ENCODE measurements at regions not wholly inside any gene's neighbourhood (a gene's known extent, or its start where the extent isn't known, plus 50 kb on each side); places are given as distances from the start of the nearest gene placed in this dataset.

DNA sequence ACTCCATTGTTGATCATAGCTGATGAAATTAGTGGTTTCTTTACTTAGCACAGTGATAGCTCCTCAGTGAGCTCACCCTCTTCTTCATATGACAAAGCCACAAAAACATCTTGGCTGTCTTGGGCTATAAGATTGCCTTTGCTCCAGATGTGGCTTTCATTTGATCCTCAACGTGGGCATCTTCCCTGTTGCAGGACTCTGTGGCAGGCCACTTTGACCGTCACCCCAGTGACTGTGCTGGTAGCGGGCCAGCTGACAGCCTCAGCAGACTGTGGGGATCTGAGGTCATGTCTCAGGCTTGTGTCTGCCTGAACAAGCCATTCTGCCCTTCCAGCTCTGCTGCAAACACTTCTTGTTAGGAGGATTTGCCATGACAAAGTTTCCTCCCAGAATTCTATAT, 422.2 kb downstream of the NR2F1-AS1 start:
- no peak for FAIRE-seq

DNA sequence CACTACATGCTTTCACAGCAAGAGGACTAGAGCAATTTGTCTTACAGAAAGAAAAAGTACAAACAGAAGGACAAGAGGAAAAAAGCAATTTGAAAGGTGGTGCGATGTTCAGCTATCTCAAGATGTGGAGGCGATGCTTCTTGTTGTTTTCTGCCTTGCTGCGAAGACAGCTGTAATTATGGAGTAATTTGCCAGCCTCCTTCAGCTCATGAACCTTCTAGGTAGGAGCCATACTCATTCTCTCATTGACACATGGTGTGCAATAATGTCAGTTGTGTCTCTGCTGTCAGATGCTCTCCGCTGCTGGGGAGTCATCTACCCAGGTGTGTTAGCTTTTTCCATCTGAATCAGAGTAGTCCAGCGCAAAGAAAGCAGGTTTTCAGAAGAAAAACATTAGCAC, 424.5 kb downstream of the NR2F1-AS1 start:
- no peak for FAIRE-seq

DNA sequence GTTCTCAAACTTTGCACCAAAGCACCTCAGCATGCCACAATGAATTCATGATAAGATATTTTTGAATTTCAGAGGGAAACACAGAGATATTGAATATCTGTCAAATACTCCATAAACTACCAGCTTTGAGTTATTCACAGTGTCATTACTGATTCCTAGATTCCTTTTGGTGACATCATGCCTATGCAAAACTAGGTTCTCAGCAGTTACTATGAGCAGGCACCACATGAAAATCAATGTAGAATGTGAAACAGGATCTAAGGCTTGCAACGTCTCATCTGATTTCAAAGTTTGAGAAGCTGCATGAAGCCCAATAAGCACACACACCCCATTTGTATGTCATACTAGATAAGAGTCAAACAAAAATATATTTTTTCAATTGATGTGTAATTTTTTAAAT, 426.5 kb downstream of the NR2F1-AS1 start:
- no peak for FAIRE-seq

DNA sequence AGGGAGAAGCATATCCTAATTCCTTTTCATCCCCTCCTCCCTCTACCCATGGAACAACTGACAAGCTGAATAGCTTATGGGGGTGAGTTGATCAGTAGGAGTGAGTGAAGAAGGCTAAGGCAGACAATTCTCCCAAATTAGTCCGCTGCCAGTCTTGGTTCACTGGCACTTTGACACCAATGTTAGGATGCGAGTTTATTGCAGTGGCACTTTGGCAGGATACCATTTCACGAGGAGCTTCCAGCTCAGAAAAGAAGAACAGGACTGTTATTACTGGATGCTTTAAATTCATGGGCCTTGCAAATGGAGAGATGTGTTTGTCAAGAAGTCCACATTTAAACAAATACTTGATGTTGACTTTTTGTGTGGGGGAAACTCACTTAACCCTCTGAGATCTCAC, 427.6 kb downstream of the NR2F1-AS1 start:
- FAIRE-seq = no peak

DNA sequence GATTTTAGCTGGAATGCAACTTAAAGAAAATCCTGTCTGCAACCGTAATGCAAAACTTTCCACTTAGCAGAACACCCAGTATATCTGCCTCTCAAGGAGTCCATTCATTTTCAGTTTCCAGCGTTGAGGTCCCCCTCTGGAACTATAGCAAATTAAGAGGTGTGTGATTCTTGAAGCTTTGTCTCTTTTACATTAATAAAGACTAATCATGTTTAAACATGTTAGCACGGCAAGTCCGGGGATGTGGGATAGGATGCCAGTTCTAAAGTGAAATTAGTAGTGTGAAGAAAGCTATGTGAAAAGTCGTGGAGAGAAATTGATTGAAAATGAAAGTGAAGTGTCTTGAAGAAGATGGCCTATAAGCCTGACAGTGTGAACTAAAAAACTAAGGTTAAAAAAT, 429.1 kb downstream of the NR2F1-AS1 start:
- no peak for FAIRE-seq

DNA sequence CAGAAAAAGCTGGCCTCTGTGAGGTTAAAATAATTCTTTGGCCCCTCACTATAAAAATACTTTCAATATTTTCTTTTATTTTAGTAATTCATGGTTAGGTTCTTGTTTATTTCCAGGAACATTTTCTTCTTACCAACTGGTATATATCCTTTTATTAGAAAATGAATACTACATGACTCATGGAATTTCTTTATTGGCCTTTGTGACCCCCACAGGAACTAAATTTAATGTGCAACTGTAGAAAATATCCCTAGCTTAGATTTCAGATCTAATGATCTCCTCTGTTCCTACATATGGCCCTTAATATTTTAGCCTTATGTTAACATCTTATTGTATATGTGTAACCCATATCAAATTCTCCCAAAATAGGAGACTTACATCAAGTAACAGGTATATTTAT, 429.9 kb downstream of the NR2F1-AS1 start:
- peak; percentile 13 for FAIRE-seq

DNA sequence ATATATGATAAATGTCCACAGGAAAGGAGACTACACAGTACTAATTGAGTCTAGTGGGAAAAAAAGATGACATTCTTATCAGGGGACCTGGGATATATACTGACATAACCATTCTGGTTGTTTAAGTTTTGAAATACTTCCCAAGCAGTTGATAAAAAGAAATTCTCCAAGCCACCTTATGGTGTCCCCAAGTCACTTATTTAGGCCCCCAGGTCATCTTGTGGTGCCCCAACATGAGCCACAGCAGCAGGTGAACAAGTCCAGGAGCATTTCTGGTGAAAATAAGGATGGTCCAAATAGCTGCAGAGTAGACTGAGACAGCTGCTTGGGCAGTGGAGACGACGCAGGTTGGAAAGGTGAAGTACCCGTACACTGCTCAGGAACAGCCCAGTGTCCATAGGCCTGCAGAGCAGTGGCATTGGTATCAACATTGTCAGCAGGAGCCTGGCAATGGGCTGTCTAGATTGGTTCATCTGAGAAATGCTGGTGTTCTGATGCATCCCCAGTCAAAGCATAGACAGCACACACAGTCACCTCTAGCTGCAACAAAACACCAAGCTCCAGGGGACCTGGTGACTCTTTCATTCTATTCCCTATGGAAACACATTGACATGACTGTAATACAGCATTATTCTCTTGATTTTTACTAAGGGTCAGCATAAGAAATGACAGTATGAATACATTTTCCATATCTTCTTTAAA, 430.6 kb downstream of the NR2F1-AS1 start:
- no peak for FAIRE-seq

DNA sequence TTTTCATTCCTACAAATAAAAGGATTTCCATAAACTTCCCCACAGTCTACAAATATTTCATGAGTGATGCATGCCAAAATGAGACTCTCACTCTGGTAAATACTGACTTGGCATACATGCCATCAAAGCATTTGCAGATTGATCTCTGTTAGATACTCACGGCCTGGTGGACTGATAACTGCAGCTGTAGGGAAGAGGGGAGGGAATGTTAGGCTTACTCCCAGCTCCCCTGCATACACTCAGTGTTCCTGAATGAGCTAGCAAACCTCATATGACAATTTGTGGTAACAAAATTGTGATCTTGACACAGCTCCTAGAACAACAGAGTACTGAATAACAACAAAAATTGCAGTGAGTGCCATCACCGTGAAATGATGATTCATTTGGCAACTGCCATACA, 435.3 kb downstream of the NR2F1-AS1 start:
- FAIRE-seq = no peak

DNA sequence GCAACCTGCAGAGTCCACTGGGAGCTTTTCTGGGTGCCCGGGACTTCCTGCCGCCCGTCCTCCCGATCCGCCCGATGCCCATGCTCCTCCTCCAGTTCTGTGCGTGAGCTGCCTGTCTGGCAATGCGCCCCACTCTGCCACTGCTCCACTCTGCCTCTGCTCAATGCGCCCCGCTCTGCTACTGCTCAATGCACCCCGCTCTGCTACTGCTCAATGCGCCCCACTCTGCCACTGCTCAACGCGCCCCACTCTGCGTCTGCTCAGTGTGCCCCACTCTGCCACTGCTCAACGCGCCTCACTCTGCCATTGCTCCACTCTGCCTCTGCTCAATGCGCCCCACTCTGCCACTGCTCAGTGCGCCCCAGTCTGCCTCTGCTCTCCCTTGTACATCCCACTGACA, 436.0 kb downstream of the NR2F1-AS1 start:
- no peak for FAIRE-seq

DNA sequence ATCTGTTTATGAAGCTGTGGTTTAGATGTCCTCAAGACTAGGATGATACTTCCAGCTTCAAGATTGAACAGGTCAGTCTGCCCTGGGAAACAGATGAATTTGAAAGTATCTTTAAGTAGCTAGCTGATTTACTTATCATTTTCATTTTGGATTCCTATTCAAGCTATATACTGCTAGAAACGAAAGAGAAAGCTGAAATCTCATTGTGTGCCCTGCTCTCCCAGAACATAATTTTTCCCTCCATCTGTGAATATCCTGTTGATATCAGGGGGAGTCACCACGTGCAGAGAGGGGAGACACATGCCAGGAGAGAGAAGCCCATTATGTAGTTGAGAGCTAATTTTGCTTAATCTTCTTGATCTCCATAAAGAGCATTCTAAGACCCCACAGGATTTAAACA, 439.1 kb downstream of the NR2F1-AS1 start:
- FAIRE-seq = no peak

DNA sequence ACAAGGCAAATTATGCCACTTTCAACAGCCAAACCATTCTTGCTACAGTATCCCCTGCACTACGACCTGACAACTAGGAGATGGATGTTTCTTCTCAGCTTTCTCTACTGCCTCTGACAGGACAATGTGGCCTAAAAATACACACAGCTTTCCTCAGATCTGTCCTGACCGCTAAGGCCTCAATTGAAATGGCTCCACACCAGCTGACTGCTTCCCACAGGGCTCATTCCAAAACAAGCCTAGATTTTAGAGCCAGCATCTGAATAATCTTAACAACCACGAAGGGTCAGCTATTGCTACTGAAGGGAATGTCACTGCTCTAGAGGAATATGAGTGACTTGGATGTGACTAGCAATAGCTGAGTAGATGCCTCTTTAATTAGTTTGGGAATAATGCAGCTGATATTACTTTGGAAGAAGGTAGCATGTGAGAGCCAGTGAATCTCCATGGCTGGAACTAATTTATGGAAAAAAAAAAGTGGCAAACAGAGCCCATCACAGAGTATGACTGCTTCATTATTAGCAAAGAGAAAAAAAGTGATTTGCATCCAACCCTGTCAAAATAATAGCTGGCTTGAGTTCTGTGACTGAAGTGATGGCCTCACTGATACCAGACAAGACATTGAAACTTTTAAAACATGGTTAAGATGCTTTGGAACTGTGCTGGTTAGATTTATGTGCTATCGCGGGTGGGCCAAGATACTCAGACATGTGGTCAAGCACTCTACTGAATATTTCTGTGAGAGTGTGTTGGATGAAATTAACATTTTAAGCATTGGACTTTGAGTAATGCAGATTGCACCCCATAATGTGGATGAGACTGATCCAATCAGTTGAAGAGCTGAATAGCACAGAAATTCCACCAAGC, 450.2 kb downstream of the NR2F1-AS1 start:
- no peak for FAIRE-seq

DNA sequence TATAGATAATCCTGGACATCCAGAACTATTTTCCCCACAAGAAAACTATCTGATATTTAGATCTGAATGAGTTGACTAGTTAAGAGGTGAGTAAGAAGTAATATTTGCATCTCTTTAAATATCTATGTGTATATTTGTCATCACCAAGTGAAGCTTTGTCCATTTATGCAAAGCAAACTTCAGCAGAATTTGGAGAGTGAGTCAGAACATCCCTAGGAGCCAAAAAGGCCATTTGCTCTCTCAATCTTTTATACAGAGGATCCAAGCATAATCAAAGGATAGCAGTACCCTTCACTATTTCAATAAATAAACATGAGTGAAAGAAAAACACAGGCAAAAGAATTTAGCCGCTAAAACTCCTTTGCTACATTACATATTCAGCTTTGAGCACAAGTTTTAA, 454.4 kb downstream of the NR2F1-AS1 start:
- no peak for FAIRE-seq

DNA sequence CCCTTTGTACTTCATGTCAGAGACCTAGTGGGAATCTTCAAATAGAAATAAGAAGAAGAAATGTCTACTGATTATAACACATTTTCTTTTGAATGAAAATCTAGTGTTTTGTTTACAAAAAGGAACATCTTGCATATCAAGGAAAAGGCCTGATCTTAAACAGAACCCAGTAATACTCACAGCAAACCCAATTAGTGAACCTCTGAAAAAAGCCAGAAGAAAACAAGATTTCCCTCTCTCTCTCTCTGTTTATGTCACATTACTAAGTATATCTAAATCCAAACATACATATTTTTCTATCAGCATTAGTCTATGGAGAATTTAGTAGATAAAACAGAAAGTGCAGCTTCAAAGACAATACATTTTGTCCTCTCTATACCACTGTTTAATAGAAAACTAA, 457.9 kb downstream of the NR2F1-AS1 start:
- FAIRE-seq = no peak

DNA sequence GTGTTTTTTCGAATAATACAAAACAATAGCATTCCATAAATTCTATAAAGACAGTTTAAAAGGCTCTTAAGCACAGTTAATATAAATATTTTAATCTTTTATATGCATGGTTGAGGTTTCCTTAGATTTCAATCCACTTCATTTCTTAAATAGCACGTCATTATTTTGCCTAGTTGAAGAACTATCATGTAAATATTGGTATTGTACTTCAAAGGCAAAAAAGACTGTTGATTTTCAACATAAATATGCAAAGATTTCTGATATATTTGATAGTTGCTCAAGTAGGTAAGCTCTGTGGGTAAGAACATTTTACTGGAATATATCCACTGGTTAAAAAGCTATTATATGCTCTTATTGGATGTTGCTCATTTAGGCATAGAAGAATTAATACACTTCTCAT, 458.6 kb downstream of the NR2F1-AS1 start:
- FAIRE-seq = no peak

DNA sequence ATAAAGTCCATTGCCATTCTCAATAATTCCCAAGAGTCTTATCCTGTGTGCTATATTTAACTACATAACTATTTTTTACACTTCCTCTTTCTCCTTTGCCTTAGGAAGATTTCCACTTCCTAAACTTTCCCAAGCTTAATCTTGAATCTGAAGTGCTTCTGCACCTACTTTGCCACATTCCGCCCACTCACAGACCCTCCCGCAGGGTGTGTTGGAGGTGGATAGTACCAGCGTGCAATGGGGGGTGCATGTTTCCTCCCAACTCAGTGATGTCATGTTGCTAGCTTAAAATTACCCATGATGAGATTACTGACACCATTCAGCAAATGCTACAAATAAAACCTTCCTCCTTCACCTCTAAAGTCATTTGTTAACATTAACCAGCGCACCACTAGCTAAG, 460.2 kb downstream of the NR2F1-AS1 start:
- FAIRE-seq = no peak

DNA sequence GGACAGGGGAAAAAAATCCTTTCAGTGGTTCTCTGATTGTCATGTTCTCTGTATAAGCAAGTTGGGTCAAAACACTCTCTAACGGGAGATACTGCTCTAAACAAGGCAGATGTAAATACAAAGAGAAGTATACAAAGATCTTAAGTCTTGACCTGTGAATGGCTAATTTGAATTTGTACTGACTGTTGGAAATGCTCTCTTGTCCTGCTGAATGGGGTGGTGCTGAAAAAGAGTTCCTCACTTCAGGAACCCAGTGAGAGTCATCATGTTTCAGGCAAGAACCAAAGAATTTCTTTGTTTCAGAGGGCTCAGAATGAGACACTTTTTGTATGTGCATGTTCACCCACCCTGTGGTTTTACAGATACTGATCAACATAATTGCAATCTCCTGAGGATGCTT, 461.0 kb downstream of the NR2F1-AS1 start:
- no peak for FAIRE-seq

DNA sequence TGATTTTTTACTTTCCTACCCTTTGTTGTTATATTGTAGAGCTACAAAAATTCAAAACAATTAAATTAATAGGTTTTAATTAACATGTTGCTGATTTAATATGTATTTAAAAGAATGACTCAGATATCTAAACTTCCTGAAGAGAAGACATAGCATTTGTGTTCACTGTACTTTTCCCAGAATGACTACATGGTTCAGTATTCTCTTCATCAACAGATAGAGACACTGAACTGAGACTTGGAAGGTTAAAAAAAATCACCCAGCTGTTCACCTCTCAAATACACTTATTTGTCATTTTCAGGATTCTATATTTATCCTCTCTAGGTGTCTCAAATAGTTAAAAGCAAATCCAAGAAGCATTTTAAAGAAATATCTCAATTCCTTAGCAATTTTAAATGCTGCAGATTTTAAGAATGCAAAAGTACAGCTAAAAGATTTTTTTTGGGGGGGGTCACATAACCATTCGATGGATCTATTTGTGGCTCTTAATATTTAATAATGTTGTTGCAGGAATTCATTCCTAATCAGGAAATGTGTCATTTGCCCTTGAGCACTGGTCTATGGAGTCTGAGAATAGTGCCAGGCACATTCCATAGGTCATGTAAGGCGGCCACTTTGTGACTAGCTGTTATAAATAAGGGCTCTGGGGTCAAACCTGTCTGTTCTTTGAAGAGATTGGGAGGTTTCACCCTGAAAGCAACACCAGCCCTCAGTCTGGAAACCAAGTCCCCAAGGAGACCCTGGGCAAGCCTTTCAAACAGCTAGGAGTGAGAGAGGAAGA, 463.1 kb downstream of the NR2F1-AS1 start:
- peak; percentile 72 for FAIRE-seq

DNA sequence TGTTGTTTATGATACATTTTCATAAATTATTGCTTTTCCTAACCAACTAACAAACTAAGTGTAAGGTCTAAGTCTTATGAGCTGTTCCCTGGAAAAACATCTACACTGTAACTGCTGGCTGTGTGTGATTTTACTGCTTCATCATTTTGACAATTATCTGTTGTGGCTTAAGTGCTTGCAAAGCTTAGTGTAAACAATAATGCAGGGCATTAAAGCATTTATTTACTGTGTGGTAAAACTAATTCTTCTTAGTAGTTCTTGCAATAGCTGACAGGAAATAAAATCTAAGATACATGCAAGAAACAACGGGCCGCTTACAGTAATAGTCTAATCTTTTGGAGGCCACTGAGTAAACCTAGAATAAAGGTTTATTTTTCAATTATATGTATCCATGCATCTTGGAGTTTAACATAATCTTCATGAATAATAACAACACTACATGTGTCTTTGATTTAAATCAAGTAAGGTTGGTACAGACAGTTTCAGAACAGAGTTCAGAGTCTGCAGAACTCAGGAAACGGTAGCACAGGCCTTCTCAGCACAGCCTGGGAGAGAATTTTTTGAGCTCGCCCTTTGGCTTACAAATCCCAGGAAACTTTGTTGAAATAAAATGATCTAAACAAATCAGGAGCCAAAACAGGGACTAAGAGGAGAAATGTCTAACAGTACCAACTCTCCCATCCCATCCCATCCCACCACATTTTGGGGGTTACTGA, 473.1 kb downstream of the NR2F1-AS1 start:
- FAIRE-seq = no peak

DNA sequence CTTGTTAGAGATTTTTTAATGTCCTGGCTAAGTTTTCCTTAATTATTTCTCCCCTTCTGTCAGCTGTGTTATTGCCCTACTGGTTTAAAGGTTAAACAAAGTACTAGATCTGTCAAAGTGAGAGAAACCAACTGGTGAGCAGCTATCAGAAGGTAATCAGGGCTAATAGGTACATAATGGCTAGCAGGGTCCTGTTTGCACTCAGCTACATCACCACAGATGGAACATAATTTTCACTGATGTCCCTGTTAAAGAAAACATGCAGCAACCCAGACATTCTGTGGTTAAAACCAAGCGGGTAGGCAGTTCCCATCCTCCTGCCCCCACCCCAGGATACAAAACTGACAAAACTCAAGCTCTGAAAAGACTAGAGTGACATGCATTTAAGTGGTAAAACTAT, 473.9 kb downstream of the NR2F1-AS1 start:
- no peak for FAIRE-seq

DNA sequence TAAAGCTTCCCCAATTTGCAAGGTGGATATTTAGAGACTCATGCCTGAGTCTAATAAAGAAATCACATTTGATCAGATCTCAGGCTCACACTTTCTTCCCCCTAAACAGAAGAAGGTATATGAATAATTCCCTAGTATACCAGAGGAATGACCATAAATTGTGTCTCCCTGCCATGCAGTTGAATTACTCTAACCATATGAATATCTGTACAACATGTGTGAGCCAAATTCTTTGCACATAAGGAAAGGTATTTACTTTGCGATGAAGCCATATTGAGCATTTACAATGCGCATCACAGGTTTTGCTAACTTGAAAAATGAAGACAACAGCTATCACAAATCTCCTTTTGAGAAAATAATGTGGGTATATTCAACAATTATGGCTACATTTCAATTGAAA, 479.4 kb downstream of the NR2F1-AS1 start:
- no peak for FAIRE-seq

DNA sequence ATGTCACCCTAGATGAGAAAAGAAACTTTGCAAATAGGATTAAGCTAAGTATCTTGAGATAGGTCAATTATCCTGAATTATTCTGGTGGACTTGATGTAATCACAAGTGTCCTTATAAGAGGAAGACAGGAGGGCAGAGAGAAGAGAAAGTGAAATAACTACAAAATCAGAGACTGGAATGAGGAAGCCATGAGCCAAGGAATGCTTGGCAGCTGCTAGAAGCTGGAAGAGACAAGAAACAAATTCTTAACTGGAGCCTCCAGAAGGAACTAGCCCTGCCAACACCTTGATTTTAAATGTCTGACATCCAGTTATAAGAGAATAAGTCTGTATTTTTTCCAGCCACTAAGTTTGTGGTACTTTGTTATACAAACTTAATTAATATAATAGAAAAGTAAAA, 480.0 kb downstream of the NR2F1-AS1 start:
- no peak for FAIRE-seq

DNA sequence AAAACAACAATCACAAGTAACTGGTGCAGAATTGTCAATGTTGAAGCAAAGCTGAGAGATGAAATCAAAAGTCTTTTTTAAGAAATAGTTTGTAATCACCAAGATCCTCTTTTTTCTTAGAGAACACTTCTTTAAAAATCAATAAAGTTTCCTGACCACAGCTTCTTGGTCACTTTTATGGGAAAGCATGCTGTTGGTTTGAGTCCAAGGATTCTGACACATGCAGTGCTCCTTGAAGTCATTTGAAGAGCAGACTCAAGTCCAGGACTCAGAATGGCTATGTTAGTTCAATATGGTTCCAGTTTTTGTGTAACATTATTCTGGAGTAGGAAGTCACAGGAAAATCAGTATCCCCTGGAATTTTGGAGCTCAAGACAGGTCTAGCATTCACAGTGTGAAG, 480.6 kb downstream of the NR2F1-AS1 start:
- FAIRE-seq = no peak

DNA sequence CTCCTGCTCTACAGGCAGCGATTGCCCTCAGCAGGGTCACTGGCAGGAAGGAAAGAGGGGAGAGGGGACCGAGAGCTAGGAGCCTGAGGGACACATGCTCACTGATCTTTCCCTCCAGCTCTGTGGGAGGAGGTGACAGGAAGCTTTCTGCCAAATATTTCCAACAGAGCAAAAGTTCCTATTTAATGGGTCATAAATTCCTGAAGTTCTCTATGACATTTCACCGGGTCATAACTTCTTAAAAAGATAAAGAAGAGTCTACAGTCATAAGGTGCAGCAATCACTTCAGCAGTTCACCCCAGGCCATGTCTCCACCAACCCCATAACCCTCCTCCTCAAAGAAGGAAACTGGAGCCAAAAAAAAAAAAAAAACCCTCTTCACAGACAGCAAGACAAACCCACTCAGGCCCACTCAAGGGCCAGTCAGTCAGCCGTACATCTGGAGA, 481.1 kb downstream of the NR2F1-AS1 start:
- FAIRE-seq = no peak
